ENCODE measurements at regions not wholly inside any gene's neighbourhood (a gene's known extent, or its start where the extent isn't known, plus 50 kb on each side); places are given as distances from the start of the nearest gene placed in this dataset.

GRCh38 chr18:78911751-78912283, 67.8 kb upstream of the SALL3 start:
- TF ChIP-seq EZH2phosphoT487 (IDR thresholded peaks at IDR 0.05; ENCODE audit: insufficient read depth, low read depth) (no peak), EZH2 (IDR thresholded peaks at IDR 0.05; ENCODE audit: insufficient read depth, poor library complexity, severe bottlenecking) (no peak)
